ENCODE measurements at regions not wholly inside any gene's neighbourhood (a gene's known extent, or its start where the extent isn't known, plus 50 kb on each side); places are given as distances from the start of the nearest gene placed in this dataset.

- Histone ChIP-seq H2AFZ (ENCODE audit: low read depth, low read length) (no peak overlapping the region), H3K4me1 (ENCODE audit: control insufficient read depth, extremely low read depth, insufficient read depth, low read length) (no peaks in the 10 kb centered on the region), H3K36me3 (ENCODE audit: control insufficient read depth in 2 of 2, extremely low read depth in 1 of 2, insufficient read depth in 2 of 2, low read length in 2 of 2) (no peaks in the 10 kb centered on the region), H3K79me2 (ENCODE audit: control insufficient read depth, insufficient read depth, low read length) (no peaks in the 10 kb centered on the region), H3K4me2 (ENCODE audit: insufficient read depth, low read length) (no peak overlapping the region), H3K27ac (ENCODE audit: insufficient read depth, low read depth, low read length) (no peak overlapping the region), H4K20me1 (replicated peaks; ENCODE audit: control insufficient read depth, extremely low read depth, insufficient read depth, low read length) (no peaks in the 10 kb centered on the region), H3K9me1 (replicated peaks; ENCODE audit: control insufficient read depth, extremely low read depth, insufficient read depth, low read length) (no peaks in the 10 kb centered on the region), H3K9me3 (replicated peaks; ENCODE audit: control insufficient read depth, insufficient read depth, low read length) (no peaks in the 10 kb centered on the region), H3K9ac (replicated peaks; ENCODE audit: extremely low read depth, insufficient read depth, low read length) (no peak overlapping the region), H3K4me3 (replicated peaks in 1 of 3; ENCODE audit: insufficient read depth in 1 of 3, low read depth in 1 of 3, low read length in 3 of 3) (no peak overlapping the region), H3K27me3 (ENCODE audit: control insufficient read depth in 2 of 2, insufficient read depth in 2 of 2, low read length in 2 of 2) (no peaks in the 10 kb centered on the region)
- intact Hi-C loops (cut with micrococcal nuclease) = no loop called here
- no peak for DNase-seq (ENCODE audit: low read depth, low spot score)
- no TSS peak for BruUV-seq (replicated peaks)
- FAIRE-seq = no peak
- no peak for TF ChIP-seq GATA2 (IDR thresholded peaks at IDR 0.05; ENCODE audit: insufficient read depth, insufficient read length, low read depth, low read length)
- no peak for TF ChIP-seq MYC (IDR thresholded peaks at IDR 0.05; ENCODE audit: low read depth, low read length)
- no peak for TF ChIP-seq POLR2AphosphoS5 (IDR thresholded peaks at IDR 0.05; ENCODE audit: insufficient read depth, low read depth, low read length)
- no peak for TF ChIP-seq EZH2 (IDR thresholded peaks at IDR 0.05; ENCODE audit: borderline replicate concordance, low read depth, low read length, severe bottlenecking)
- no peak for TF ChIP-seq MAX (IDR thresholded peaks at IDR 0.05; ENCODE audit: insufficient read depth, insufficient read length)
- no peak for TF ChIP-seq FOS (IDR thresholded peaks at IDR 0.05; ENCODE audit: borderline replicate concordance, insufficient read depth, low read length)
- dilution Hi-C loops (cut with MboI; ENCODE audit: extremely low pct_ligation_motif_present, low sequenced_read_pairs) = no loop called here
- POLR2A ChIA-PET = no interaction called here
- CTCF ChIA-PET = no interaction called here
Measured at GRCh38 chr4:3685081-3685645, 81.0 kb upstream of the ADRA2C start.

GRCh38 chr4:3684546-3684945 lies 81.6 kb upstream of the ADRA2C start:
- H3K79me2 ChIP-seq (ENCODE audit: control insufficient read depth, insufficient read depth, low read length) = no peaks in the 10 kb centered on the region
- H3K27me3 ChIP-seq (ENCODE audit: control insufficient read depth in 2 of 2, insufficient read depth in 2 of 2, low read length in 2 of 2) = no peaks in the 10 kb centered on the region
- no peaks in the 10 kb centered on the region for H3K9me3 ChIP-seq (replicated peaks; ENCODE audit: control insufficient read depth, insufficient read depth, low read length)
- H2AFZ ChIP-seq (ENCODE audit: low read depth, low read length) = no peak overlapping the region
- no peaks in the 10 kb centered on the region for H3K4me1 ChIP-seq (ENCODE audit: control insufficient read depth, extremely low read depth, insufficient read depth, low read length)
- no peak overlapping the region for H3K27ac ChIP-seq (ENCODE audit: insufficient read depth, low read depth, low read length)
- FAIRE-seq = no peak
- TF ChIP-seq MYC (IDR thresholded peaks at IDR 0.05; ENCODE audit: low read depth, low read length) (no peak), JUN (IDR thresholded peaks at IDR 0.05; ENCODE audit: borderline replicate concordance, insufficient read depth, insufficient read length, low read depth) (no peak), POLR2AphosphoS5 (IDR thresholded peaks at IDR 0.05; ENCODE audit: insufficient read depth, low read depth, low read length) (no peak), CTCF (IDR thresholded peaks at IDR 0.05; ENCODE audit: extremely low read depth in 1 of 2, insufficient read depth in 1 of 2, low read depth in 1 of 2, low read length in 2 of 2) (no peak), GATA2 (IDR thresholded peaks at IDR 0.05; ENCODE audit: insufficient read depth, insufficient read length, low read depth, low read length) (no peak), EZH2 (IDR thresholded peaks at IDR 0.05; ENCODE audit: borderline replicate concordance, low read depth, low read length, severe bottlenecking) (no peak), POLR2A (IDR thresholded peaks at IDR 0.05; ENCODE audit: low read depth, low read length) (no peak), FOS (IDR thresholded peaks at IDR 0.05; ENCODE audit: borderline replicate concordance, insufficient read depth, low read length) (no peak)
- H3K4me3 ChIP-seq (replicated peaks in 1 of 3; ENCODE audit: insufficient read depth in 1 of 3, low read depth in 1 of 3, low read length in 3 of 3) = no peak overlapping the region
- ChIA-PET CTCF (no interaction called here), POLR2A (no interaction called here)
- H3K36me3 ChIP-seq (ENCODE audit: control insufficient read depth in 2 of 2, extremely low read depth in 1 of 2, insufficient read depth in 2 of 2, low read length in 2 of 2) = no peaks in the 10 kb centered on the region
- DNase-seq (ENCODE audit: low read depth, low spot score) = no peak
- no peak overlapping the region for H3K4me2 ChIP-seq (ENCODE audit: insufficient read depth, low read length)
- no peaks in the 10 kb centered on the region for H4K20me1 ChIP-seq (replicated peaks; ENCODE audit: control insufficient read depth, extremely low read depth, insufficient read depth, low read length)
- intact Hi-C loops (cut with micrococcal nuclease) = no loop called here
- no peak overlapping the region for H3K9ac ChIP-seq (replicated peaks; ENCODE audit: extremely low read depth, insufficient read depth, low read length)
- no peaks in the 10 kb centered on the region for H3K9me1 ChIP-seq (replicated peaks; ENCODE audit: control insufficient read depth, extremely low read depth, insufficient read depth, low read length)
- dilution Hi-C loops (cut with MboI; ENCODE audit: extremely low pct_ligation_motif_present, low sequenced_read_pairs) = no loop called here
- no TSS peak for BruUV-seq (replicated peaks)

All from endothelial cell of umbilical vein (primary cell).